ENCODE measurements at regions not wholly inside any gene's neighbourhood (a gene's known extent, or its start where the extent isn't known, plus 50 kb on each side); places are given as distances from the start of the nearest gene placed in this dataset.

DNA sequence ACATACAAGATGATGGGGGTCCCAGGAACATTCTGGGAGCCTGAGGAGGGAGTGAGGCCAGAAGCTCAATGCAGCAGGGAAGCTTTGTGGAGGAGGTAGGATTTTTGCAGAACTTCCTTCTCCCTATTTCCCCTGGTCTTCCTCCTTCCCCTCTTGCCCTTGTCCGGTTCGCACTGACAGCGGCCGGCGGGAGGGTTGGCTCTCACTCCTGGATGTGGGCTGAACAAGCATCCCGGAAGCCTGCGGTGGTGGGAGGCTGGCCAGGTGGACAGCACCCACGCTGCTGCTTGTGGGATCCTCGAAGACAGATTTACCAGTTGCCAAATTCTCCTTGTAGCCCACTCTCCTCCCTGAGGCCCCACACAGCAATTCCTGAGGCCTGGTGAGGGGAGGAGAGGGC is 112.2 kb downstream of the KCNA5 start:
- TF ChIP-seq, protein P1, sequence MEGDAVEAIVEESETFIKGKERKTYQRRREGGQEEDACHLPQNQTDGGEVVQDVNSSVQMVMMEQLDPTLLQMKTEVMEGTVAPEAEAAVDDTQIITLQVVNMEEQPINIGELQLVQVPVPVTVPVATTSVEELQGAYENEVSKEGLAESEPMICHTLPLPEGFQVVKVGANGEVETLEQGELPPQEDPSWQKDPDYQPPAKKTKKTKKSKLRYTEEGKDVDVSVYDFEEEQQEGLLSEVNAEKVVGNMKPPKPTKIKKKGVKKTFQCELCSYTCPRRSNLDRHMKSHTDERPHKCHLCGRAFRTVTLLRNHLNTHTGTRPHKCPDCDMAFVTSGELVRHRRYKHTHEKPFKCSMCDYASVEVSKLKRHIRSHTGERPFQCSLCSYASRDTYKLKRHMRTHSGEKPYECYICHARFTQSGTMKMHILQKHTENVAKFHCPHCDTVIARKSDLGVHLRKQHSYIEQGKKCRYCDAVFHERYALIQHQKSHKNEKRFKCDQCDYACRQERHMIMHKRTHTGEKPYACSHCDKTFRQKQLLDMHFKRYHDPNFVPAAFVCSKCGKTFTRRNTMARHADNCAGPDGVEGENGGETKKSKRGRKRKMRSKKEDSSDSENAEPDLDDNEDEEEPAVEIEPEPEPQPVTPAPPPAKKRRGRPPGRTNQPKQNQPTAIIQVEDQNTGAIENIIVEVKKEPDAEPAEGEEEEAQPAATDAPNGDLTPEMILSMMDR (IDR thresholded peaks at IDR 0.05; ENCODE audit: extremely low read depth in 1 of 2, insufficient read depth in 1 of 2, low read depth in 1 of 2, low read length in 2 of 2) = no peak
- no peak for TF ChIP-seq POLR2AphosphoS5 (IDR thresholded peaks at IDR 0.05; ENCODE audit: insufficient read depth, low read depth, low read length)
- TF ChIP-seq MYC (IDR thresholded peaks at IDR 0.05; ENCODE audit: low read depth, low read length) = no peak

Data from endothelial cell of umbilical vein (primary cell).